ENCODE measurements at regions not wholly inside any gene's neighbourhood (a gene's known extent, or its start where the extent isn't known, plus 50 kb on each side); places are given as distances from the start of the nearest gene placed in this dataset.

DNA sequence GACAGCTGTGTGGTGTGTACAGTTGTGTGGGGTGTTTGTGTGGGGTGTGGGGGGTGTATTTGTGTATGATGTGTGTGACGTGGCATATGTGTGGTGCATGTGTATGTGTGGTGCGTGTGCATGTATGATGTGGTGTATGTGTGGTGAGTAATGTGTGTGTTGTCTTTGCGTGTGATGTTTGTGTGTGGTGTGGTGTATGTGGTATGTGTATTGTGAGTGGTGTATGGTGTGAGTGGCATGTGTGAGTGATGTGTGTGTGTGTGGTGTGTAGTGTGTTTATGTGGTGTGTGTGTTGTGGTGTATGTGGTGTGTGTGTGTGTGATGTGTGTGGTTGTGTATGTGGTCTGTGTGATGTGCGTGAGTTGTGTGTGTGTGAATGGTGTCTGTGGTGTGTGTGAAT, 191.1 kb downstream of the MELK start:
- Histone ChIP-seq H3K9me3 (replicated peaks) (no peaks in the 10 kb centered on the region), H3K4me3 (no peak overlapping the region), H3K27me3 (ENCODE audit: low read depth) (peaks cover 75% of the 10 kb centered on the region), H3K27ac (replicated peaks) (no peak overlapping the region), H3K36me3 (no peaks in the 10 kb centered on the region), H3K4me1 (no peaks in the 10 kb centered on the region)
- TF ChIP-seq, protein P1, sequence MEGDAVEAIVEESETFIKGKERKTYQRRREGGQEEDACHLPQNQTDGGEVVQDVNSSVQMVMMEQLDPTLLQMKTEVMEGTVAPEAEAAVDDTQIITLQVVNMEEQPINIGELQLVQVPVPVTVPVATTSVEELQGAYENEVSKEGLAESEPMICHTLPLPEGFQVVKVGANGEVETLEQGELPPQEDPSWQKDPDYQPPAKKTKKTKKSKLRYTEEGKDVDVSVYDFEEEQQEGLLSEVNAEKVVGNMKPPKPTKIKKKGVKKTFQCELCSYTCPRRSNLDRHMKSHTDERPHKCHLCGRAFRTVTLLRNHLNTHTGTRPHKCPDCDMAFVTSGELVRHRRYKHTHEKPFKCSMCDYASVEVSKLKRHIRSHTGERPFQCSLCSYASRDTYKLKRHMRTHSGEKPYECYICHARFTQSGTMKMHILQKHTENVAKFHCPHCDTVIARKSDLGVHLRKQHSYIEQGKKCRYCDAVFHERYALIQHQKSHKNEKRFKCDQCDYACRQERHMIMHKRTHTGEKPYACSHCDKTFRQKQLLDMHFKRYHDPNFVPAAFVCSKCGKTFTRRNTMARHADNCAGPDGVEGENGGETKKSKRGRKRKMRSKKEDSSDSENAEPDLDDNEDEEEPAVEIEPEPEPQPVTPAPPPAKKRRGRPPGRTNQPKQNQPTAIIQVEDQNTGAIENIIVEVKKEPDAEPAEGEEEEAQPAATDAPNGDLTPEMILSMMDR (IDR thresholded peaks at IDR 0.05; ENCODE audit: borderline replicate concordance): no peak
- intact Hi-C loops (cut with micrococcal nuclease): no loop called here
- no peak for DNase-seq

- DNase-seq: no peak
- Histone ChIP-seq H3K36me3 (no peaks in the 10 kb centered on the region), H3K27me3 (ENCODE audit: low read depth) (peaks cover 75% of the 10 kb centered on the region), H3K9me3 (replicated peaks) (no peaks in the 10 kb centered on the region), H3K4me1 (no peaks in the 10 kb centered on the region), H3K4me3 (no peak overlapping the region), H3K27ac (replicated peaks) (no peak overlapping the region)
- TF ChIP-seq, protein P1 (IDR thresholded peaks at IDR 0.05; ENCODE audit: borderline replicate concordance): no peak
- intact Hi-C loops (cut with micrococcal nuclease): no loop called here
Observed at GRCh38 chr9:36764364-36765076, 191.8 kb downstream of the MELK start.

DNA sequence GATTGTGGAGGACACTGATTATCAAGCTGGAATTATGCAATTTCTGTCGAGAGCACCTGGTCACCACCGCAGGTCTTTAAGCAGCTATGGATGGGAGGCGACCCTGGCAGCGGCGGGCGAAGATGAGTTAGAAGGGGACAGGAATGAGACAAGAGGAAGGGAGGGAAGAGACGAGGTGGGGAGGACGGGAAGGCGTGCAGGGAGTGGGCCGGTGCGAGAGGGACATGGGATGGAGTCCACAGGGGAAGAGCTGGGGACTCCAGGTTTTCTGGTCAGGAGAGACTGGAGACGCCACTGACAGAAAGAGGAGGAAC, 192.3 kb downstream of the MELK start:
- Histone ChIP-seq H3K27ac (replicated peaks) (no peak overlapping the region), H3K36me3 (no peaks in the 10 kb centered on the region), H3K4me3 (no peak overlapping the region), H3K4me1 (no peaks in the 10 kb centered on the region), H3K27me3 (ENCODE audit: low read depth) (peaks cover 75% of the 10 kb centered on the region), H3K9me3 (replicated peaks) (no peaks in the 10 kb centered on the region)
- TF ChIP-seq, protein P1 (IDR thresholded peaks at IDR 0.05; ENCODE audit: borderline replicate concordance): no peak
- intact Hi-C loops (cut with micrococcal nuclease): no loop called here
- no peak for DNase-seq

DNA sequence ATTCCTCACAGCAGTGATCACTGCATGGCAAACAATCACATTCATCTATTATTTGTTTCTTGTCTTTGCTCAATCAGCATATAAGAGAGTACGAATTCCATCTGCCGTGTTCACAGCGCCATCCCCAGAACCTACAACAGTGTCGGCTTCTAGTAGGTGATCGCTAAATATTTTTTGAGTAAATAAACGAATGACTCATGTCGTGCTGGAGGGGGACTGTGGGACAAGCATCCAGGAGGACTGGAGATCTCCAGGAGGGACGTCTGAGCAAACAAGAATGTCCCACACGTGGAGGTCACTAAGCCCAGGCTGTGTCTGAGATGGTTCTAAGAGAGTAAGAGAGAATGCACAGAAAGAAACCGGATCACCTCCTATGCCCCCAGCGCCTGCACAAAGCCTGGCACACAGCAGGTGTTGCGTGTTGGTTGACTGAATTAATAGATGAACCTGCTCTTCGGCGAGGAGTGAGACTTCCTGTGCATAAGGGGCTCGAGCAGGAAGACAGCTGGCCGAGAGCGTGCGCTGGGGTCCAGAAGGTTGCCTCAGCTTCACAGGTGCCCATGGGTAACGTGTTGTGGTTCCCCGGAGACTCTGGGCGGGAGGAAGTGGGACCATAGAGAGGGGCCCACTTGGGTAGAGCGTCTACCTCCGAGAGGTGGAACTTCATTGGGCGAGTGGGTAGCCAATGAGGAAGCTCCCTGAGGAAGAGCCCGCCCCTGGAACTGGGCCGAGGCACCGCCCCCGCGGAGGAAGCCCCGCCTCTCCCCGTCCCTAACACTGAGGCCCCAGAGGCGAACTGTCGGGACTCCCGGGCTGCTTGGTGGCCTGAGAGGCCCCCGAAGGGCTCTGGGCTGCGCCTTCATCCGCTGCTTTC, 193.0 kb downstream of the MELK start:
- H3K27ac ChIP-seq (replicated peaks): no peak overlapping the region
- no peaks in the 10 kb centered on the region for H3K36me3 ChIP-seq
- TF ChIP-seq, protein P1 (IDR thresholded peaks at IDR 0.05; ENCODE audit: borderline replicate concordance): no peak
- H3K9me3 ChIP-seq (replicated peaks): no peaks in the 10 kb centered on the region
- H3K27me3 ChIP-seq (ENCODE audit: low read depth): peaks cover 75% of the 10 kb centered on the region
- no peaks in the 10 kb centered on the region for H3K4me1 ChIP-seq
- peak overlapping the region; percentile 43 for H3K4me3 ChIP-seq
- peak; percentile 41 for DNase-seq
- intact Hi-C loops (cut with micrococcal nuclease): no loop called here

- H3K9me3 ChIP-seq (replicated peaks): no peaks in the 10 kb centered on the region
- intact Hi-C loops (cut with micrococcal nuclease): no loop called here
- no peak overlapping the region for H3K4me3 ChIP-seq
- no peak overlapping the region for H3K27ac ChIP-seq (replicated peaks)
- DNase-seq: no peak
- TF ChIP-seq, protein P1 (IDR thresholded peaks at IDR 0.05; ENCODE audit: borderline replicate concordance): no peak
- no peaks in the 10 kb centered on the region for H3K4me1 ChIP-seq
- H3K27me3 ChIP-seq (ENCODE audit: low read depth): peaks cover 75% of the 10 kb centered on the region
- no peaks in the 10 kb centered on the region for H3K36me3 ChIP-seq
Observed at GRCh38 chr9:36768677-36769076, 196.0 kb downstream of the MELK start.

Measured in left ventricle myocardium inferior (tissue), 1 donor.